Lung (tissue), 11 donors: ENCODE measurements at regions not wholly inside any gene's neighbourhood (a gene's known extent, or its start where the extent isn't known, plus 50 kb on each side); places are given as distances from the start of the nearest gene placed in this dataset.

ENCODE experiments used
- ATAC-seq: fragments of 200-7000 bp; cut with Tn5 transposase; one replicate; pipeline ENCODE4 v1.9.1; 2020; ENCODE audit warnings: moderate number of reproducible peaks; ENCODE audit not compliant: insufficient read depth, low FRiP score
- DNase-seq, 3 donors: peaks; one replicate each; pipeline ENCODE4 v3.0.0-alpha.2; 2013 to 2017
- H3K27ac ChIP-seq, 2 donors: one replicate each; pipeline ENCODE4 v1.5.1; 2013; ENCODE audit warnings: mild to moderate bottlenecking in 2 of 2, moderate library complexity in 2 of 2, control low read depth in 1 of 2, inconsistent platforms in 1 of 2, low read depth in 1 of 2, low read length in 1 of 2
- H3K27me3 ChIP-seq, 3 donors: one replicate each; pipeline ENCODE4 v1.5.1; 2013; ENCODE audit warnings: low read length in 2 of 3; ENCODE audit not compliant: control insufficient read depth in 3 of 3, insufficient read depth in 3 of 3
- H3K36me3 ChIP-seq, 4 donors: one replicate each; pipeline ENCODE4 v1.5.1; 2013; ENCODE audit warnings: low read length in 4 of 4, mild to moderate bottlenecking in 1 of 4, moderate library complexity in 1 of 4; ENCODE audit not compliant: control insufficient read depth in 4 of 4, insufficient read depth in 4 of 4
- H3K4me1 ChIP-seq, 5 donors: one replicate each; pipeline ENCODE4 v1.5.1; 2013; ENCODE audit warnings: low read length in 5 of 5, mild to moderate bottlenecking in 2 of 5, moderate library complexity in 1 of 5; ENCODE audit not compliant: control insufficient read depth in 5 of 5, insufficient read depth in 5 of 5
- H3K4me3 ChIP-seq: one replicate; pipeline ENCODE4 v1.5.1; 2013; ENCODE audit warnings: mild to moderate bottlenecking, control low read depth, moderate library complexity
- H3K9ac ChIP-seq, 2 donors: one replicate each; pipeline ENCODE4 v1.5.1; 2013; ENCODE audit warnings: low read length in 2 of 2, control low read depth in 1 of 2; ENCODE audit not compliant: insufficient read depth in 1 of 2
- H3K9me3 ChIP-seq, 4 donors: one replicate each; pipeline ENCODE4 v1.5.1; 2013; ENCODE audit warnings: low read length in 3 of 4, mild to moderate bottlenecking in 1 of 4, moderate library complexity in 1 of 4; ENCODE audit not compliant: control insufficient read depth in 4 of 4, insufficient read depth in 3 of 4
- CTCF ChIP-seq: IDR thresholded peaks from 2 replicates; pipeline ENCODE4 v1.5.1; 2012; ENCODE audit warnings: mild to moderate bottlenecking; ENCODE audit errors: control extremely low read depth, extremely low read depth
- WGBS, 2 donors: extraction: QIAGEN DNeasy Blood & Tissue Kit; methylation state at CpG; one replicate each; pipeline ENCODE4 v1.1.7; 2013; 5-methylcytosine and 5-hydroxymethylcytosine counted together
- donor health status: control.
- donor health status: control.
- donor health status: Bipolar disorder and iron deficiency.
- donor health status: healthy.
- donor health status: DM: yes; HTN: yes; CAD: no.

- Histone ChIP-seq H3K27ac (no peak overlapping the region), H3K9me3 (no peaks in the 10 kb centered on the region), H3K36me3 (no peaks in the 10 kb centered on the region), H3K4me3 (no peak overlapping the region), H3K4me1 (peaks cover 0 to 5% (median 0%) of the 10 kb centered on the region in 5 donors), H3K9ac (no peak overlapping the region), H3K27me3 (no peaks in the 10 kb centered on the region)
- ATAC-seq (no peak), DNase-seq (peak in 1 of 3 donors; percentile 64)
- 80 to 92% methylated on average over 2 of the region's 2 CpGs for whole genome bisulfite sequencing, 2 donors
- no peak for TF ChIP-seq CTCF
Measured at GRCh38 chr1:219277304-219278105, 103.8 kb downstream of the LYPLAL1 start.

GRCh38 chr1:219276049-219276738 lies 102.5 kb downstream of the LYPLAL1 start:
- H3K9me3 ChIP-seq, result no peaks in the 10 kb centered on the region
- TF ChIP-seq CTCF, result no peak
- no peaks in the 10 kb centered on the region for H3K36me3 ChIP-seq
- no peak overlapping the region for H3K9ac ChIP-seq
- no peaks in the 10 kb centered on the region for H3K27me3 ChIP-seq
- WGBS, 2 donors, result 72 to 79% methylated on average over 5 of the region's 5 CpGs
- ATAC-seq (no peak), DNase-seq (no peak)
- no peak overlapping the region for H3K27ac ChIP-seq
- H3K4me1 ChIP-seq, result peaks cover 0 to 18% (median 0%) of the 10 kb centered on the region in 5 donors
- no peak overlapping the region for H3K4me3 ChIP-seq

GRCh38 chr1:219273088-219273686 lies 99.5 kb downstream of the LYPLAL1 start:
- Histone ChIP-seq H3K4me1 (peaks cover 0 to 19% (median 0%) of the 10 kb centered on the region in 5 donors), H3K4me3 (no peak overlapping the region), H3K36me3 (no peaks in the 10 kb centered on the region), H3K9me3 (no peaks in the 10 kb centered on the region), H3K27me3 (no peaks in the 10 kb centered on the region), H3K9ac (no peak overlapping the region), H3K27ac (no peak overlapping the region)
- 90 to 94% methylated on average over 3 of the region's 3 CpGs for WGBS, 2 donors
- DNase-seq (no peak), ATAC-seq (no peak)
- TF ChIP-seq CTCF, result no peak
